Uterus (tissue), 3 donors: ENCODE measurements at regions not wholly inside any gene's neighbourhood (a gene's known extent, or its start where the extent isn't known, plus 50 kb on each side); places are given as distances from the start of the nearest gene placed in this dataset.

Experiments
- DNase-seq, 2 donors: peaks; one replicate each; pipeline ENCODE4 v3.0.0-alpha.2; 2019 to 2020
- H3K27ac ChIP-seq, 2 donors: fragments of 200-600 bp; sonication (generic); 1 replicate in 1 of 2; 2 replicates in 1 of 2; pipeline ENCODE4 v1.5.1; 2016 to 2018
- H3K27me3 ChIP-seq, 2 donors: fragments of 200-600 bp; sonication (generic); one replicate each; pipeline ENCODE4 v1.5.1; 2018 to 2019; ENCODE audit warnings: control low read depth in 1 of 2
- H3K36me3 ChIP-seq, 2 donors: fragments of 200-600 bp; sonication (generic); one replicate each; pipeline ENCODE4 v1.5.1; 2019; ENCODE audit warnings: control low read depth in 1 of 2
- H3K4me1 ChIP-seq, 2 donors: fragments of 200-600 bp; sonication (generic); one replicate each; pipeline ENCODE4 v1.5.1; 2018 to 2019; ENCODE audit warnings: control low read depth in 1 of 2
- H3K4me3 ChIP-seq, 2 donors: fragments of 200-600 bp; sonication (generic); 1 replicate in 1 of 2; 2 replicates in 1 of 2; pipeline ENCODE4 v1.5.1; 2018 to 2019; ENCODE audit warnings: mild to moderate bottlenecking in 1 of 2
- H3K9me3 ChIP-seq, 2 donors: fragments of 200-600 bp; sonication (generic); one replicate each; pipeline ENCODE4 v1.5.1; 2019; ENCODE audit warnings: control low read depth in 1 of 2
- CTCF ChIP-seq, 4 experiments: fragments of 200-600 bp in 2 of 4; fragments of 450-650 bp in 2 of 4; sonication (generic) in 2 of 4; IDR thresholded peaks; one replicate each; pipeline ENCODE4 v1.5.1; 2016 to 2019; ENCODE audit warnings: antibody characterized with exemption in 4 of 4, mild to moderate bottlenecking in 2 of 4, moderate library complexity in 1 of 4
- POLR2A ChIP-seq, 2 donors: fragments of 450-650 bp; IDR thresholded peaks; one replicate each; pipeline ENCODE4 v1.6.1; 2016; ENCODE audit warnings: antibody characterized with exemption in 2 of 2, mild to moderate bottlenecking in 1 of 2, moderate library complexity in 1 of 2
- intact Hi-C: fragments of 100-400 bp; cut with DNase I; formaldehyde crosslinking; loops from one replicate; pipeline ENCODE4 v1.15.1; 2023; ENCODE audit warnings: low total_unique reads
- donor health status: DM: yes; HTN: yes; CAD: no.

DNA sequence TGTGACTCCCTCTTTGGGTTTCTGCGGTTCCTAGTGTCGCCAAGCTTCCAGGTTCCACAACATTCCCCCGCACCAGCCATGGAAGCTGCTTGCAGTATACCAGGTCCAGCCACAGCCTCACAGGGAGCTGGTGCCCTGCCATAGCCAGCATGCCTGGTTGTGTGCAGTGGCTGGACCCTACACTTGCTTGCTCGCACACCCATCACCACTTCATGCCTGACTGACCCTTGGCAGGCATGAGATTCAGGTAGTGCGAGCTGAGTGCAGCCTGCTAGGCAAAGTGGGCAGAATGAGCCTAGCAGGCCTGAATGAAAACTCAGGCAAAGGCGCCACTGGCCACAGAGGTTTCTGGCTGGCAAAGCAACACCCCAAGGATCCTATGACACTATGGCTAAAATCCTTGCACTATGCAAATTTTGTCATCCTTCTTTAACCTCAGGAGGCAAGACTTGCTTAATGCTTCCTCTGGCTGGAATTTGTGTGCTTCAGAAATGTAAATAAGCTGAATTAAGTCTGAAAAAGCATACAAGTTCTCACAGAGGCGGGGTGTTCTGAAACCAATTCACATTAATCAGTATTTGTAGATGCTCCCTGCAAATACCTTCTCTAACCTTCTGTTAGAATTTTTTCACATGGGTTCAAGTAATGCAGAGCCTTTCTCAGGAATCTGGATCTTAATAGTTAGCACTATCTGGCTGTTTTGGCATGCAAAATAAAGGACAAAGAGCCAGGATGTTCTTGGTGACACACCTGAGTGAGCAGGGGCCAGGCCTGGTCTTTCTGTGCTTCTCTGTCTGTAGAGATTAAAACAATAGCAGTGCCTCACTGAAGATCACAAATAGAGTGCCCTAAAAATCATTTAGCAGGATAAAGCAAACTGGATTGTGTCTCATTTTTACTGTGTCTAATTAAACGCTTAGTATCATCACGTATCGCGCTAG is 256.9 kb downstream of the GPATCH2 start:
- TF ChIP-seq CTCF (IDR thresholded peaks at IDR 0.05) (no peak), POLR2A (IDR thresholded peaks at IDR 0.05) (no peak)
- no peak overlapping the region for H3K27ac ChIP-seq
- intact Hi-C loops = no loop called here
- no peaks in the 10 kb centered on the region for H3K27me3 ChIP-seq
- no peaks in the 10 kb centered on the region for H3K9me3 ChIP-seq
- no peak for DNase-seq
- H3K4me1 ChIP-seq = no peaks in the 10 kb centered on the region
- no peaks in the 10 kb centered on the region for H3K36me3 ChIP-seq
- no peak overlapping the region for H3K4me3 ChIP-seq

DNA sequence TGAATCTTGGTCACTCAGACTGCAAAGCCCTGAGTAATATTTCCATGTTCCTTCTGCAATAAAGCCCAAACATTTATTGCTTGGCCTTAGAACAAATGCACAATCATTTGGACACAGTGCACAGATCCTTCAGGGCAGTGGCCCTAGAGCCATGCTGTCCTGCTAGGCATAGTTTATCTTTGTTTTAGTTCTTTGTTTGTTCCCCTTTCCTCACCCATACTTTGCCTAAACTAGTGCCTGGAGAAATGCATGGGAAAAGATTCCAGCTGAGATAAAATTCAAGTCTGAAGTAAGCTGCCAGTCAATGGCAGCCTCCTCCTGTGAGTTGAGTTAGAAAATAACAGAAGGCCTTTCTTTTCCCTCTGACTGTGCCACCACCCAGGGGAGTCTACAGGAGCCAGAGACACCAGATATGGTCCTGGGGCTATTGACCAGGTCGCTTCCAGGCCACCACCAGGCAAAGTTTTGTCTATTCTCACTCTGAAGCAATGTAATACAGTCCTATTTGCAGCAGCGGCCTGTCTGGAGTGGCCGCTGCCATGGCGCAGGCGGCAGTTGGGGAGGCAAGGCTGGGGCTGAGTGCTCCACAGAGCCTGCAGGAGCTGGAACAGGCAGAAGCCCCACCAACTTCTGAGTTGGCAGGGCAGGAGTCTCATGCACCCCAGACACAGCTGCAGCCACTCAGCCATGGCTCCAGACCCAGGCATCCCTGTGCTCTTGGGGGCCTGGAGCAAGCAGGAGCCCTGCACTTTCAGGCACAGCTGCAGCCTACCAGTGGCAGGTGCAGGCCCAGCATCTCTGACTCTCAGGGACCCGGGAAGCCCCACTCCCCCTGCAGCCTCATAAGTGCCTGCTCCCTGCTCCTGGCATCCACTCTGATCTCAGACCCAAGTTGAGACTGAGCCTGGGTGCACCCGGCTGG is 258.6 kb downstream of the GPATCH2 start:
- no peaks in the 10 kb centered on the region for H3K4me1 ChIP-seq
- intact Hi-C loops = no loop called here
- H3K9me3 ChIP-seq = no peaks in the 10 kb centered on the region
- no peaks in the 10 kb centered on the region for H3K27me3 ChIP-seq
- H3K36me3 ChIP-seq = no peaks in the 10 kb centered on the region
- DNase-seq = no peak
- no peak overlapping the region for H3K4me3 ChIP-seq
- no peak for TF ChIP-seq CTCF (IDR thresholded peaks at IDR 0.05)
- TF ChIP-seq POLR2A (IDR thresholded peaks at IDR 0.05) = no peak
- no peak overlapping the region for H3K27ac ChIP-seq

- no peaks in the 10 kb centered on the region for H3K9me3 ChIP-seq
- TF ChIP-seq POLR2A (IDR thresholded peaks at IDR 0.05) (no peak), CTCF (IDR thresholded peaks at IDR 0.05) (no peak)
- H3K36me3 ChIP-seq = no peaks in the 10 kb centered on the region
- no peak overlapping the region for H3K4me3 ChIP-seq
- intact Hi-C loops = no loop called here
- no peak for DNase-seq
- no peak overlapping the region for H3K27ac ChIP-seq
- H3K4me1 ChIP-seq = no peaks in the 10 kb centered on the region
- H3K27me3 ChIP-seq = no peaks in the 10 kb centered on the region
Measured at GRCh38 chr1:217370757-217371156, 260.1 kb downstream of the GPATCH2 start.

GRCh38 chr1:217369996-217370551 is 260.8 kb downstream of the GPATCH2 start:
- no peaks in the 10 kb centered on the region for H3K27me3 ChIP-seq
- H3K27ac ChIP-seq = no peak overlapping the region
- H3K36me3 ChIP-seq = no peaks in the 10 kb centered on the region
- no peaks in the 10 kb centered on the region for H3K4me1 ChIP-seq
- no peak overlapping the region for H3K4me3 ChIP-seq
- no peaks in the 10 kb centered on the region for H3K9me3 ChIP-seq
- no peak for DNase-seq
- TF ChIP-seq POLR2A (IDR thresholded peaks at IDR 0.05) (no peak), CTCF (IDR thresholded peaks at IDR 0.05) (no peak)
- intact Hi-C loops = no loop called here
